HEK293T (cell line): ENCODE measurements at regions not wholly inside any gene's neighbourhood (a gene's known extent, or its start where the extent isn't known, plus 50 kb on each side); places are given as distances from the start of the nearest gene placed in this dataset.

Experiments
- BHLHE40 ChIP-seq: fragments of 450-650 bp; IDR thresholded peaks from 2 replicates; pipeline ENCODE4 v1.6.1; 2016; ENCODE audit warnings: mild to moderate bottlenecking, moderate library complexity, borderline replicate concordance
- ELF4 ChIP-seq: fragments of 450-650 bp; IDR thresholded peaks from 2 replicates; pipeline ENCODE4 v1.6.1; 2017; ENCODE audit warnings: antibody characterized with exemption
- FOXA1 ChIP-seq: fragments of 450-650 bp; IDR thresholded peaks from 2 replicates; pipeline ENCODE4 v1.6.1; 2016; ENCODE audit warnings: mild to moderate bottlenecking
- FOXK2 ChIP-seq: fragments of 450-650 bp; IDR thresholded peaks from 2 replicates; pipeline ENCODE4 v1.6.1; 2016; ENCODE audit warnings: mild to moderate bottlenecking
- FOXM1 ChIP-seq: fragments of 450-650 bp; IDR thresholded peaks from 2 replicates; pipeline ENCODE4 v1.6.1; 2017; ENCODE audit warnings: mild to moderate bottlenecking, borderline replicate concordance
- HDGF ChIP-seq: fragments of 450-650 bp; IDR thresholded peaks from 2 replicates; pipeline ENCODE4 v1.6.1; 2017; ENCODE audit warnings: antibody characterized with exemption, borderline replicate concordance
- L3MBTL2 ChIP-seq: fragments of 450-650 bp; conservative IDR thresholded peaks from 2 replicates; pipeline ENCODE4 v1.6.1; 2016; ENCODE audit warnings: mild to moderate bottlenecking
- NFRKB ChIP-seq: fragments of 450-650 bp; IDR thresholded peaks from 2 replicates; pipeline ENCODE4 v1.6.1; 2016; ENCODE audit warnings: mild to moderate bottlenecking, moderate library complexity
- PKNOX1 ChIP-seq: fragments of 450-650 bp; IDR thresholded peaks from 2 replicates; pipeline ENCODE4 v1.6.1; 2016
- SP1 ChIP-seq: fragments of 450-650 bp; IDR thresholded peaks from 2 replicates; pipeline ENCODE4 v1.6.1; 2017
- SUZ12 ChIP-seq: fragments of 450-650 bp; IDR thresholded peaks from 2 replicates; pipeline ENCODE4 v1.6.1; 2016; ENCODE audit warnings: mild to moderate bottlenecking

DNA sequence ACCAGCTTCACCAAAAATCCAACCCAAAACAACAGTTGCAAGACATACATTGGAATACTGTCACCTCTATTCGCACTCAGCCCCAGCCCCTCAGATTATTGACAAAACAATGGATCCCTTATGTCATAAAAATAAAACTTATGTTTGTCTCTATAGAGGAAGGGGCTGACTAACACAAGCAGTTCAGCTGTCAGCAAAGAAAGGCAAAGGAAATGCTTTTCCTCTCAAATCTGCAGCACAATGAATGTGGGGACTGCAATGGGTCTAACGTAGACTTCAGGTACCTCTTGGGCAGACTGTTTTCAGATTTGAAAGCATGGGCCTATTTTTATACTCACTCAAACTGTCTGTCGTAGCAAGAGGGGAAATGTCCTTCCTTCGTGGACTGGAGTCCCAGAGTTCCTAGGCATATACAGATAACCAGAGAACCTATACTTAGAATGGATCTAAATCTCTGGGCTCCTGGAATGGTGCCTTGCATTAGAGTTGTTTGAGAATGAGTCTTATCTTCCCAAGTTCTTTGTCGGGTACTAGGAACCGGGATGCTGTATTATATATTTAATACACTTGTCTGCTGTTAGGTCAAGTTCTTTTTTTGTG is 307.7 kb upstream of the DDX53 start:
- TF ChIP-seq FOXK2 (no peak), FOXM1 (no peak), PKNOX1 (no peak), SUZ12 (no peak), ELF4 (no peak), SP1 (no peak), NFRKB (no peak), L3MBTL2 (no peak), HDGF (no peak), FOXA1 (no peak), BHLHE40 (no peak)
